Caki2 (cell line): ENCODE measurements at regions not wholly inside any gene's neighbourhood (a gene's known extent, or its start where the extent isn't known, plus 50 kb on each side); places are given as distances from the start of the nearest gene placed in this dataset.

Experiments used
- DNase-seq: peaks from one replicate; pipeline ENCODE4 v3.0.0-alpha.2; 2015; ENCODE audit warnings: low read depth
- in situ Hi-C: cut with HindIII; loops from 2 replicates; pipeline ENCODE4 v1.10.0; 2016; ENCODE audit warnings: low sequenced_read_pairs, low pct_unique_long_range_greater_than_20kb, mixed read lengths

DNA sequence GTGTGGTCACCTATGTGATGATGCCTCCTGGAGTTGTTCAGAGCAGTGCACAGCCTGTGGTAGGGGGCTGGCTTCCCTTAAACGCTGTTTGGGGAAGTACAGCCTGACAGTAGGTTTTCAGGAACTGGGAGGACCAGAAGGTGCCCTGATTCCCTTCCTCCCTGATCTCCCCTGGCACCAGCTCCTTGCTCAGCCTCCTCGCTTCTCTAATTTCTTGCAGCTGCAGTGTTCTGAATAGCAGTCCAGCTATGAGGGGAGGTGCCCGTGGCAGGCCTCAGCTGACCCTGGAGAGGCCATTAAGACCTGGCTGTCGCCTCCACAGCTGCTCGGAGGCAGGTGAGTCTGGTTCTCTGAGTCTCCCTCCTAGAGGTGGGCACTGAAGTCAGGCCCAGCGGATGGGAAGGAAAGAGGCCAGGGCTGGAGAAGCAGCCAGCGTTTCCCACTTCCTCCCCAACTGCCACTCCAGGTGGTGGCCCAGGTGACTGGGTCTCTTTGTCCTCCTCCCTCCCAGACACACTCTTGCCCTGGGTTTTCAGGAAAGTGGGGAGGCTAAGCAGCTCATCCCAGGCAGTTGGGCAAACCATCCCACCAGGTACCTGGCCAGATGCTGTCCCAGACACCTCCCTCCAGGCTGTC lies 52.0 kb upstream of the RPL11 start:
- in situ Hi-C loops, result no loop called here
- no peak for DNase-seq

- no peak for DNase-seq
- in situ Hi-C loops, result no loop called here
Measured at GRCh38 chr1:23638786-23639241, 52.8 kb upstream of the RPL11 start.

DNA sequence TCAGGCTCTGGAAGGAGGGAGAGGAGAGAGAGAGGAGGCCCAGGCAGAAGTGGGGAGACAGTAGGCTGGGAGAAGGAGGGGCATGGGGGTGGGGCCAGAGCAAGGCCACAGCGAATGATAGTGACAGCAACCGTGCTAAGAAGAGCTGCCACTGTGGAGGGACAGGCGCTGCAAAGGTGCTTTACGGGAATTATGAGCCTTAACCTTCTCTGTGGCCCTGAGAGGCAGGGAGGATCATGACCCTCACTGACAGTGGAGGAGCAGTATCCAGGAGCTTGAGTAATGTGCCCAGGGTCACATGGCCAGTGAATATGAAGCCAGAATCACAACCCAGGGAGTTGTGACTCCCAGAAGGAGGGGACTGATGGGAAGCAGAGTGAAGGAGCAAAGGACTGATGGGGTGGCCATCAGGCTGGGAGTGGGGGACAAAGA lies 53.4 kb upstream of the RPL11 start:
- no peak for DNase-seq
- in situ Hi-C loops, result no loop called here

DNA sequence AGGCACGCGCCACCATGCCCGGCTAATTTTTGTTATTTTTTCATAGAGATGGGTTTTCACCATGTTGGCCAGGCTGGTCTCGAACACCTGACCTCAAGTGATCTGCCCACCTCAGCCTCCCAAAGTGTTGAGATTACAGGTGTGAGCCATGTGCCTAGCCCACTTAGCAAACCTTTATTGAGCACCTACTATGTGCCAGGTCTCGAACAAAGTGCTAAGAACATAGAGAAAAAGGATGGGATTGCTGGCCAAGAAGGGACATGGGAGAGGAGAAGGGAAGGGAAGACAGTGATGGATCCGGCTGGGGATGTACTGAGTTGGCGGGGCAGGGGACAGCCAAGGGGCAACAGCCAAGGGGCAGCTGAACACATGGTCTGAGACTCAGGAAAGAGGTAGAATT lies 55.6 kb upstream of the RPL11 start:
- DNase-seq, result no peak
- in situ Hi-C loops, result no loop called here

DNA sequence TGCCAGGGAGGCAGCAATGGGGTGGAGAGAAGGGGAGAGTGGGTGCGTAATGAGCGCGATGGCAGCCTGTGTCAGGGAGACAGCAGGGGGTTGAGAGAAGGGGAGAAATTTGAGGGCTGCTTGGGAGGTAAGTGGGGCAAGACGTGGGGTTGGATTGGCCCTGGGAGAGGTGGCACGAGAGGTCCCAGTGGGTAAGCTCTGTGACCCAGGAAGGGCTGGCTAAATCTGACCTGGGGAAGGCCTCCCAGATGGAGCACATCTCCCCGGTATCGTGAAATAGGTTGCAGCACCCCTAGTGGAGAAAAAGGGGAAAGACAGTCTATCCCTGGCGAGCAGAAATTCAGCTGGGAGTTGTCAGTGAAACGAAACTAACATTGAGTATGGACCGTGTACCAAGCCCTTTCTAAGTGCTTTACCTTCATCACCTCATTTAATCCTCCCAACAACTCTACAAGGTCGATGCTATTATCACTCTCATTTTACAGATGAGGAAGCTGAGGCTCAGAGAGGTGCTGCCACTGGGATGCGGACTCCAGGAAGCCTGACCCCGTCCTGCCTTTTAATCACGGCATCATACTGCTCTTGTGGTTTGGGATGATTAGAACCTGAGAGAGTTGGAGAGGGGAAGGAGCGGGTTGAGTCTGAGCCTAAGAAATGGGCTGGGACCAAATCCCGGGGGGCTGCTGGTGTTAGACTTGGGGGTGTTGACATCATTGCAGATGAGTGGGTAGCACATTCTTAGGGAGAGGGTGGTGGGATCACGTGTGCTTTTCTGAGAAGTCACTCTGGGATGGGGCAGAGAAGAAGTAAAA lies 56.6 kb upstream of the RPL11 start:
- in situ Hi-C loops, result no loop called here

DNA sequence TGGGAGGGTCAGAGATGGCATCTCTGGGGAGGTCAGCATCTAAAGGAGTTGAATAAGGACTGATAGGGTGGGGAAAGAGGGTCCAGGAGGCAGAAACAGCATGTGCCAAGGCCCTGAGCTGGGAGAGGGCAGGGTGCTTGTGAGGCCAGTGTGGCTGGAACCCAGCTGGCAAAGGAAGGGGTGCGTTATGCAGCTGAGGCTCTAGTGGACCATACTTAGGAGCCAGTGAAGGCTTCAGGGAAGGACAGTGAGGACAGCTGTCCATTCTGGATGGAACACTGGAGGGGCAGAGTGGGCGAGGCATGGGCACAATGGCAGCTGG lies 57.1 kb upstream of the RPL11 start:
- DNase-seq, result no peak
- in situ Hi-C loops, result no loop called here

More for the DNA sequence above, 56.6 kb upstream of the RPL11 start:
- DNase-seq, result peak; percentile 71

DNA sequence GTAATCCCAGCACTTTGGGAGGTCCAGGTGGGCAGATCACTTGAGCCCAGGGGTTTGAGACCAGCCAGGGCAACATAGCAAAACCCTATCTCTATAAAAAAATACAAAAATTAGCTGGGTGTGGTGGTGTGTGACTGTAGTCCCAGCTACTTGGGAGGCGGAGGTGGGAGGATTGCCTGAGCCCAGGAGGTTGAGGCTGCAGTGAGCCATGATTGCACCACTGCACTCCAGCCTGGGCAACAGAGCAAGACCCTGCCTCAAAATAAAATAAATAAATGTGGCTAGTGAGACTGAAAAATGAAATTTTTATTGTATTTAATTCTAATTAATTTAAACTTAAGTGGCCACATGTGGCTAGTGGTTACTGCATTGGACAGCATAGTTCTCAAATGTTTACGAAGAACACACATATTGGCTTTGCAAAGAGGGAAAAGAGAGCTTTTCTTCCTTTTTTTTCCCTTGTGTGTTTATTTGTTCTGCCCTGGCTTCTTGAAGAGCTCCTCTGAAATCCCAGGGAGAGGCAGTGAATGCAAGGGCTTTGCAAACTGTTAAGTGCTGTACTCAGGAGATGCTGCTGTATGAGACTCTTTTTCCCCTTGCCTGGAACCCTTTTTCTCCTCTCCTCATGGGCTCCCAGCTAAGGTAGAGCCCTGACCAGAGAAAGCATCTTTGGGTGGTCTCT lies 59.0 kb upstream of the RPL11 start:
- in situ Hi-C loops, result no loop called here
- DNase-seq, result no peak

DNA sequence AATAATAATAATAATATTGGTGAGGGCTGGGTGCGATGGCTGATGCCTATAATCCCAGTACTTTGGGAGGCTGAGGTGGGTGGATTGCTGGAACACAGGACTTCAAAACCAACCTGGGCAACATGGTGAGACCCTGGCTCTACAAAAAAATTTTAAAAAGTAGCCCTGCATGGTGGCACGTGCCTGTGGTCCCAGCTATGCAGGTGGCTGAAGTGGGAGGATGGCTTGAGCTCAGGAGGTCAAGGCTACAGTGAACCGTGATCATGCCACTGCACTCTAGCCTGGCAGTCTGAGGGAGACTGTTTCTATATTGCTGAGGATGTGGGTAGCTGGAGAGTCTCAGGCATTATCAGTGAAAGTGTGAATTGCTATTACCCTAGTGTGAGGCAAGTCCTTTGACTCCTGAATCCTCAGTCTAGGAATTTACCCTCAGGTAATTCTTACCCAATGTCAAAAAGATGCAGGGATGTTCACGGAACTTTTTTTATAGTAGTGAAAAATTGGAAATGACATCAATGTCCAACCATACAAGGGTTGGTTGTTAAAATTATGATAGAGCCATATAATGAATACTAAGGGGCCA lies 61.8 kb upstream of the RPL11 start:
- in situ Hi-C loops, result no loop called here

DNA sequence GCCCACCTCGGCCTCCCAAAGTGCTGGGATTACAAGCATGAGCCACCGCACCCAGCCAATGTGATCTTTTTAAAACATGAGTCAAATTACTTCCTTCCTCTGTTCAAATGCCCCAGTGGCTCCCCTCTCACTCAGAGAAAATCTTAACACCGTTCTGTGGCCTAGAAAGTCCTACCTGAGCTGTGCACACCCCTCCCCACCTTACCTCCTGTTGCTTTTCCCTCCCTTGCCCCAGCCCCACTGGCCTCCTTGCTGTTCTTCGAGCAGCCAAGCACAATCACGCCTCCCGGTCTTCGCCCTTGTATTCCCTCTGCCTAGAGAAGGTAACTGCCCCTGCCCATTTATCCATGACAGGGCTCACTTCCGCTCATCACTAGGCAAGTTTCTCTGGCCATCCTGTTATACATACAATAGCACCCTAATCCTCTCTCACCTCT lies 62.6 kb upstream of the RPL11 start:
- DNase-seq, result no peak
- in situ Hi-C loops, result no loop called here

More for the DNA sequence above, 61.8 kb upstream of the RPL11 start:
- DNase-seq, result no peak

- in situ Hi-C loops, result no loop called here
- no peak for DNase-seq
Measured at GRCh38 chr1:23627069-23627735, 64.4 kb upstream of the RPL11 start.

DNA sequence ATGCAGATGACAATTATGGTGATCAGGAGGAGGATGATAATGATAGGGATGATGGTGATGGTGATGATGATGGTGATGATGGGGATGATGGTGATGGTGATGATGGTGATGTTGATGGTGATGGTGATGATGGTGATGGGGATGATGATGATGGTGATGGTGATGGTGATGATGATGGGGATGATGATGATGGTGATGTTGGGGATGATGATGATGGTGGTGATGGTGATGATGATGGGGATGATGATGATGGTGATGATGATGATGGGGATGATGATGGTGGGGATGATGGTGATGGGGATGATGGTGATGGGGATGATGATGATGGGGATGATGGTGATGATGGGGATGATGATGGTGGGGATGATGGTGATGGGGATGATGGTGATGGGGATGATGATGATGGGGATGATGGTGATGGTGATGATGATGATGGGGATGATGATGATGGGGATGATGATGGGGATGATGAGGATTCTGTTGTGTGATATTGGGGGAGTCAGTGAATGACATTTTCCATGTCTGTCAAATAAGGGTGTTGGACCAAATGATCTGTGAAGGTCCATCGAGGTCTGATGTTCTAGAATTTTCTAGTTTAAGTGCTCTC lies 65.6 kb upstream of the RPL11 start:
- no peak for DNase-seq
- in situ Hi-C loops, result no loop called here

- in situ Hi-C loops, result no loop called here
- DNase-seq, result no peak
Measured at GRCh38 chr1:23625459-23625858, 66.1 kb upstream of the RPL11 start.

DNA sequence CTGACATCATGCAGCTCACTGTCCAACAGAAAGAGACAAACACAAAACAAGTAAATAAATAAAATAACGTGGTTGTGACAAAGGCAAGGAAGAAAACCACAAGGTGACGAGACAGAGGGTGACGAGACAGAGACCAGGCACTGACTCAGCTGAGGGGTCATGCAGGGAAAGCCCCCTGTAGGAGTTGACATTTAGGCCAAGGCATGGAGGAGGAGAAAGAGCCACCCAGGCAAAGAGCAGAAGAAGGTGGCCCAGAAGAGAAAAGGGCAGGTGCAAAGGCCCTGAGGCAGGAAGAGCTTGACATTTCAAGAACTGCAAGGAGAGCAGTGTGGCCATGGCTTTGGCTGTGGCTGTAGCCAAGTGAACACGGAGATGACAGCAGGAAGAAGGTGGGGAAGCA lies 65.1 kb upstream of the ID3 start:
- peak; percentile 17 for DNase-seq

DNA sequence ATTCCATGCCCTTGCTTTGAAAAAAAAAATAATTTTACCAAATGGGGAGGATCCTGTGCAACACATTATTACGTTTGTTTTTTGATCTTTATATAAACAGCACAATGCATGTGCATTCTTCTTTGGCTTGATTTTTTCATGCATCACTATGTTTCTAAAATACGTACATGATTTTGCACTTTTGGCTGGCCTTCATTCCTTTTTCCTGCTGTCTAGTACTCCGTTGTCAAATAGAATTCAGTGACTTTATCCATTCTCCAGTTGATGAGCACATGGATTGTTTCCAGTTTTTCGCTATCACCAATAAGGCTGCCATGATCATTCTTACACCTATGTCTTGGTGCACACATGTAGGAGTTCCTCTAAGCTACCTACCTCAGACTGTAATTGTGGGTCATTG lies 63.0 kb upstream of the ID3 start:
- no peak for DNase-seq
- in situ Hi-C loops, result no loop called here

More for the DNA sequence above, 65.1 kb upstream of the ID3 start:
- in situ Hi-C loops, result no loop called here

- DNase-seq, result no peak
- in situ Hi-C loops, result no loop called here
Measured at GRCh38 chr1:23620605-23621004, 61.3 kb upstream of the ID3 start.

GRCh38 chr1:23619299-23620188 lies 60.2 kb upstream of the ID3 start:
- in situ Hi-C loops, result no loop called here
- DNase-seq, result no peak

GRCh38 chr1:23618586-23619083 lies 59.3 kb upstream of the ID3 start:
- DNase-seq, result no peak
- in situ Hi-C loops, result no loop called here
